Left renal pelvis (tissue), 4 donors: ENCODE measurements at regions not wholly inside any gene's neighbourhood (a gene's known extent, or its start where the extent isn't known, plus 50 kb on each side); places are given as distances from the start of the nearest gene placed in this dataset.

Experiments
- DNase-seq, 4 donors: peaks; one replicate each; pipeline ENCODE4 v3.0.0-alpha.2; 2013; ENCODE audit warnings: low read depth in 4 of 4, low spot score in 3 of 4

GRCh38 chr5:174306345-174307030, 261.0 kb downstream of the NSG2 start:
- no peak for DNase-seq

GRCh38 chr5:174307031-174307408, 261.5 kb downstream of the NSG2 start:
- DNase-seq = no peak

- no peak for DNase-seq
Observed at GRCh38 chr5:174307656-174308271, 262.3 kb downstream of the NSG2 start.

GRCh38 chr5:174309131-174309795, 263.8 kb downstream of the NSG2 start:
- DNase-seq = no peak

GRCh38 chr5:174310243-174310642, 264.7 kb downstream of the NSG2 start:
- no peak for DNase-seq

GRCh38 chr5:174310706-174311105, 265.2 kb downstream of the NSG2 start:
- no peak for DNase-seq

GRCh38 chr5:174311121-174311520, 265.6 kb downstream of the NSG2 start:
- no peak for DNase-seq

- DNase-seq = peak in 3 of 4 donors; percentile 18 to 44 (median 41)
Observed at GRCh38 chr5:174311531-174312269, 266.2 kb downstream of the NSG2 start.

- no peak for DNase-seq
Observed at GRCh38 chr5:174312270-174312617, 266.7 kb downstream of the NSG2 start.

GRCh38 chr5:174312641-174313040, 267.1 kb downstream of the NSG2 start:
- no peak for DNase-seq

- no peak for DNase-seq
Observed at GRCh38 chr5:174313615-174314014, 268.1 kb downstream of the NSG2 start.

- DNase-seq = no peak
Observed at GRCh38 chr5:174314261-174314660, 268.8 kb downstream of the NSG2 start.

GRCh38 chr5:174315471-174315870, 270.0 kb downstream of the NSG2 start:
- DNase-seq = no peak

- no peak for DNase-seq
Observed at GRCh38 chr5:174315871-174316270, 270.4 kb downstream of the NSG2 start.

GRCh38 chr5:174316326-174316725, 270.8 kb downstream of the NSG2 start:
- no peak for DNase-seq

- no peak for DNase-seq
Observed at GRCh38 chr5:174317256-174317894, 271.9 kb downstream of the NSG2 start.

GRCh38 chr5:174318578-174318977, 273.1 kb downstream of the NSG2 start:
- no peak for DNase-seq

- no peak for DNase-seq
Observed at GRCh38 chr5:174319551-174319950, 274.0 kb downstream of the NSG2 start.

- DNase-seq = no peak
Observed at GRCh38 chr5:174320051-174320450, 274.5 kb downstream of the NSG2 start.

- DNase-seq = no peak
Observed at GRCh38 chr5:174323878-174324281, 278.4 kb downstream of the NSG2 start.

GRCh38 chr5:174324680-174325079, 279.2 kb downstream of the NSG2 start:
- no peak for DNase-seq
